ENCODE measurements at regions not wholly inside any gene's neighbourhood (a gene's known extent, or its start where the extent isn't known, plus 50 kb on each side); places are given as distances from the start of the nearest gene placed in this dataset.

DNA sequence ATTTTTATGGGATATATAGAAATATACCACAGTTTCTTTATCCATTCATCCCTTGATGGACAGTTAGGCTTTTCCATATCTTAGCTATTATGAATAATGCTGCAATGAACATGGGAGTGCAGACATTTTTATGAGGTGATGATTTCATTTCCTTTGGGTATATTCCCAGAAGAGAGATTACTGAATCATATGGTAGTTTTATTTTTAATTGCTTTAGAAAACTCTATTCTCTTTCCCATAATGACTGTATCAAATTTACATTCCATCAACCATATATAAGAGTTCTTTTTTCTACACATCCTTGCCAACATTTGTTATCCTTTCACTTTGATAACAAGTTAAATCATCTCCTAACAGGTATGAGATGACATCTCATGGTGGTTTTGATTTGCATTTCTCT is 821.6 kb downstream of the TLE1 start:
- intact Hi-C loops (cut with DNase I) = no loop called here
- DNase-seq (ENCODE audit: low spot score) = no peak

GRCh38 chr9:80866576-80867227 is 822.6 kb downstream of the TLE1 start:
- DNase-seq (ENCODE audit: low spot score) = no peak
- intact Hi-C loops (cut with DNase I) = no loop called here

GRCh38 chr9:80866121-80866520 is 823.2 kb downstream of the TLE1 start:
- DNase-seq (ENCODE audit: low spot score) = no peak
- intact Hi-C loops (cut with DNase I) = no loop called here

DNA sequence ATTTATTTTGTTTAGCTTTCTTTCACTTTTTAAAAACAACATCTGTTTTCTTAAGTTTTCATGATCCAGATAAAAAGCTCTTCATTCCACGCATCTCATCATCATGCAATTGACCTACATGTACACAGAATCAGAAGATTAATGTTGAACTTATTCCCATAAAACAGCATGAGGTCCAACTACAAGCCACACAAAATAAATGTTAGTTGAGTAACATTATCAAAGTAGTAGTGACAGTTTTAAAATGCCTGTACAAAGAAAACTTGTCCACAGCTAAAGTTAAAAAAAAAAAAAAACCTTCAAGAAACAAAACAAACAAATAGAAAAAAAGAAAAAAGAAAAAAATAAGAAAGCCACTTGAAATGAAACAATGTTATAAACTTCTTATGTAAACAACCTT is 846.3 kb downstream of the TLE1 start:
- DNase-seq (ENCODE audit: low spot score) = no peak
- intact Hi-C loops (cut with DNase I) = no loop called here

DNA sequence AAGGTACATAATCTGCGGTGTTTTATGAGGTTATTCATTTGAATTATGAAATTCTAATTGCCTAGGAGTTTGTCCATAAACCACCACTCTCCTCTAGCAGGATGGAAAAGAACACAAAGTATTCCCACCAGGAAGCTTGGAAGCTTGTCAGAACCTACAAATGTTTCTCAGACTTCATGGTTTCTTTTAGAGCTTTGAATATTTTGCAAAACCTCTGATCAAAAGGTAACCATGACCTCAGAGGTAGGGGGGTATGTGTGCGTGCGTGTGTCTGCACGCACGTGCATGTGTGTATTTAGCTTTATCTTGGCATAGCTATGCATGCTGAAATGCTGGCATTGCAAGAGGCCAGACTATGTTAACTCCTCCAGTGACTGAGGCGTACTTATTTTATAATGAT is 847.0 kb downstream of the TLE1 start:
- intact Hi-C loops (cut with DNase I) = no loop called here
- no peak for DNase-seq (ENCODE audit: low spot score)

DNA sequence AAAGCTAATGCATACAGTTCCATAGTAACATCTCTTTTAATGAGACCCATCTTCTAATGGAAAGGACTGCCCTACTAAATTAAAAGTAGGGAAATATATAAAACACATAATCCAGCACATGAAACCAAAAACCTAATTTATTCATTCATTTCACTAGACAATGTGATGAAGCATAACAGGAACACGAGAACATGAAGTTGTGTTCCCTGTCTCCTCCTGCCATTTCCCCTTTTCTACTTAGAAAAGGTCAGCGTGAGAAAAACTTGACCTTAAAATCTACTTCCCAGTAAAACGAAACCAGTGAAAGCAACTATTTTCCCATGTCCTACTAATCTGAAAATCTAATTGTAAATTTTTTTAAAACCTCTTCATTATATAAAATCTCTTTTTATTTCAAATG is 847.5 kb downstream of the TLE1 start:
- intact Hi-C loops (cut with DNase I) = no loop called here
- DNase-seq (ENCODE audit: low spot score) = no peak

DNA sequence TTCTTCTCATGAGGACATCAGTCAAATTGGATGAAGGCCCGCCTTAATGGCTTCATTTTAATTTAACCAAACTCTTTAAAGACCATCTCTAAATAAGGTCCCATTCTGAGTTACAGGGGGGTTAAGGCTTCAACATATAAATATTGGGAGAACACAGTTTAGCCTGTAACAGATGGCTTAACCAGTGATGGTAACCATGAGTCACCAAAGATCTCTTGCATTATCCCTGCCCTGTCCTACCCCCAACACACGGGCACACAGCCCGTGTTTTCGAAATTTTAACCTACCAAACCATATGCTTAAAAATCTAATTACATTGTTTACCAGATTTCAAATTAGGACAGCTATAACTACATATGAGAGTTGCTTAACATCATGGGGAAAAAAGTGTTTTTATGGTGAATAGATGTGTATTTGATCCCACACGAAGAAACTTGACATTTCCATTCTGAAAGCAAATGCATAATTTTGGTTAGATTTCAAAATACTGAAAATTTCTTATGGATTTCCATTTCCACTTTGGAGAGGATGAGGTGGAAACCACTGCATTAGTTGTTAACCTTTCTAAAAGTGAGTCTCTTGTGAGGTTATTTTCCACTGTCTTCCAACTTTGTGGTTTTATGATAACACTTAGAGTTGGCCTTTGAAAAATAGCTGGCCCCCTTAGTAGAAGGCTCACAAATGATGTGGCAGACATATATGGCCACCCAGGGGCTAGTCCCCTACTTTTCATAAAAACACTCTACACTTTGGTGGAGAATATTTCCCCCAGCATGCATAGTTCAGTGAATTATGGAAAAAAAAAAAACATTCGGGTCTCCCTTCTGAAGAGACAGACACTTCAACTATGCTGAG is 849.3 kb downstream of the TLE1 start:
- intact Hi-C loops (cut with DNase I) = no loop called here
- no peak for DNase-seq (ENCODE audit: low spot score)

DNA sequence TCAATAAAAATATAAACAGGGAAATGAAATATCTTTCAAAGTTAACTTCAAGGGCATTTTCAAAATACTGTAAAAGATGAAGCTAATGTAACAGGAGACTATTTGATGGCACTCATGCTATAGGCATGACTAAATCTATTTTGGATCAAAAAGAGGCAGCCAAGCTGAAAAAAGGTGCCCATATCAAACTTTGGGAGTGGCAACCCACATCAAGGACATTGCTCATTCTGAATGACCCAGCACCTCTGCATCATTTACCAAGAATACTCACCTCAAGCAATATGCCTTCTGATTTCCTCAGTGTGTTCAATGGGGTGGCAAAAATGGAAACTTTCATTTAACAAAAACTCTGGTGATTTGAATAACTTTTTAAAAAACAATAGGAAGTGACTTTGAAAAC is 853.3 kb downstream of the TLE1 start:
- intact Hi-C loops (cut with DNase I) = no loop called here
- no peak for DNase-seq (ENCODE audit: low spot score)

- no peak for DNase-seq (ENCODE audit: low spot score)
- intact Hi-C loops (cut with DNase I) = no loop called here
These were observed 857.6 kb downstream of the TLE1 start for GRCh38 chr9:80831751-80832150.

DNA sequence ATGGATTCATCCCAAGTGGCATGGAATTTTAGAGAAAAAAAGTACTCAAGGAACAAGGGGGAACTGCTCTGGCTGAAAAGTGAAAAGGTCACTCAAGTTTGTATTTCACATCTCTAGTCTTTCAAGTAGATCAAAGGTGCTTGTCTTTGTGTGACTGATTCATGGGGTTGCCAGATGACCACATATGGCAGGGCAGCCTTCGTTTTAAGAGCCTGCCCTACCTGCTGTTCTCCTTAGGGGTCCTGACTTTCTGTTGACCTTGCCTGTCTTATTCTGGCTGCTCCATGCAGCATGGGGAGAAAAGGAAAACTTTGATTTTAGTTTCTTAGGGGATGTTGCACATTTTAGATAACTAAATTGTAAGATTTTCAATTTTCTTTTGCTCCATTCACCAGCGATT is 877.7 kb downstream of the TLE1 start:
- no peak for DNase-seq (ENCODE audit: low spot score)
- intact Hi-C loops (cut with DNase I) = no loop called here

- intact Hi-C loops (cut with DNase I) = no loop called here
- DNase-seq (ENCODE audit: low spot score) = no peak
These were observed 878.3 kb downstream of the TLE1 start for GRCh38 chr9:80811003-80811402.

- no peak for DNase-seq (ENCODE audit: low spot score)
- intact Hi-C loops (cut with DNase I) = no loop called here
These were observed 882.7 kb downstream of the TLE1 start for GRCh38 chr9:80806671-80807070.

- intact Hi-C loops (cut with DNase I) = no loop called here
- DNase-seq (ENCODE audit: low spot score) = no peak
These were observed 884.5 kb downstream of the TLE1 start for GRCh38 chr9:80804873-80805272.

DNA sequence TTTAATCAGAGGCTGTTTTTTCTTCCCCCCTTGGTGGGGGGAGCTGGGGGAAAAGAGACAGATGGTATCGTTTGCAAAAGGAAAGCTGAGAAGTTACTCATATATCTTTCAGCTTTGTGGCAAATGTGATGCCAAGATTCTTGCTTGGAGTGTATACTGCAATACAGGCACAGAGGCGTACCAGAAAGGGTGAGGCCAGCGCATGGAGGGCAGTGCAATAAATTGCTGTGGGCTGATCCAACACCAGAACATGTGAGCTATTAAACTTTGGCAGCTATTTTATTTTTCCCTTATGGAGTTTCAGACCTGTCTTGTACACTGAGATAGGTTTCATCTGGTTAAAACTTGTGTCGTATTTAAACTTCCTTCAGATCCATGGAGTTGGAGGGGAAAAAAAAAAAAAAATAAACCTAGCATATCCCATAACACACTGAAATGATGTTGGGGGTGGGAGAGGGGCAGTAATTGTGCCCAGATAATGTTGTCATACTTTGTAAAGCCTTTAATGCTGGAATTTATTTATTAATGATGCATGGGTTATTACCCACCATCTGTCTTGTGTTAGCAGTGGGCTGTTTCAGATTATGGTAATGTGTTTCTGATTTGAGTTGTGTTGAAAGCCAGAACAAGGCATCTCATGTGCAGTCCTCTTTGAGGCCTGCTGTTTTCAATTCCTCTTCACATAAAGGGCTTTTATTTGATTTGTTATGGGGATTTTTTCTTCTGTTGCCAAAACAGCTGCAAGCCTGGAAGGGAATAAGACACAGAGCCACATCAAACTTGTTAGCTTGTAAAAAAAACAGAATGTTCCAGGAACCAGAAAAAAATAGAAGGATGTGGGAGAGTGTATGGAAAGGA is 891.3 kb downstream of the TLE1 start:
- intact Hi-C loops (cut with DNase I) = no loop called here

DNA sequence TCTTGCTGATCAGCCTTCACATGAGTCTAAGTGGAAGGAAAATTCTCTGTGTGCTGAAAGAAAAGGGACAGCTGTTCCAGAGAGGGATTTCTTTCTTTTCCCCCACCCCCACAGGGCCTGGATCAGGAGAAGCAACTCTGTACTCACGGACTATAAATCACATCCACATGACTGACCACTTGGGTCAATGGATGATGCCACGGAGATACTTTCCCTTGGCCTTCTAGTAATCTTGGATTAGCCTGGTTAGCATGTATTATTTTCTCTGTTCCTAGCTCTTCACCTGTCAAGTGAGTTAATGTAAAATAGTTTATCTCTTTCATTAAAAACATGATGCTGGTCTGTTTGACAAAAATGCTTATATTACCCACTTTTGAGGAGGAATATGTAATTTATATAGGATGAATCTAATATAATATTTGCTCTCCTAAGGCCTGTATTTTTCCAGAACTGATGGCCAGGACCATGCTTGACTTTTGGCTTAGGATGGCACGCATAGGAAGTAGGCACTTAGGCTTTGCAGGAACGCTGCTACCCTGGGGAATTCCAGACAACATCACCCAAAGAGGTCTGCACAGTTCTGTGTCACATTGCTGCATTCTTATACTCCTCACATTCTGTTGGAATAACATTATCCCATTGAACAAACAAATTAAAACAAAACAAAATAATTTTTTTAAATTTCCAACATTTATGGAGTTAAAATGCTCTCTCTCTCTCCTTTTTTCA is 892.1 kb downstream of the TLE1 start:
- intact Hi-C loops (cut with DNase I) = no loop called here
- no peak for DNase-seq (ENCODE audit: low spot score)

More for the DNA sequence above, 891.3 kb downstream of the TLE1 start:
- no peak for DNase-seq (ENCODE audit: low spot score)

DNA sequence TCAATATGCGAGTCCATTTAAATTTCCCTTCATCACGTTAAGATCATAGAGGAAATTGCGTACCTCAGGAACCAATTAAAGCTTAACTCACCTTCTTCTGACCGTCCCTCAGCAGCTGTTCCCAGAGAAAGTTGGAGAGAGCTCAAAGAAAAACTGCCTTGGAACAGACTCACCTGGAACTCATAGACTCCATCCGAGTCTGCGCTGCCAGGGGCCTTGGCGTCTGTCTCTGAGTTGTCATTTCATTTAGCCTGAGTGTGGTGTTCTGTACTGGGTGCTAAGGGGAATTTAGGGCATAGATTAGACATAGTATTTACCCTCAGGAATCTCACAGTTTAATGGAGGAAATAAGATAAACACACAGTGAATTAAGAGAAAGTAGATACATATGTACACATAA is 892.7 kb downstream of the TLE1 start:
- intact Hi-C loops (cut with DNase I) = no loop called here
- DNase-seq (ENCODE audit: low spot score) = no peak

GRCh38 chr9:80794197-80794596 is 895.1 kb downstream of the TLE1 start:
- intact Hi-C loops (cut with DNase I) = no loop called here
- no peak for DNase-seq (ENCODE audit: low spot score)

- intact Hi-C loops (cut with DNase I) = no loop called here
- no peak for DNase-seq (ENCODE audit: low spot score)
These were observed 895.6 kb downstream of the TLE1 start for GRCh38 chr9:80793706-80794105.

DNA sequence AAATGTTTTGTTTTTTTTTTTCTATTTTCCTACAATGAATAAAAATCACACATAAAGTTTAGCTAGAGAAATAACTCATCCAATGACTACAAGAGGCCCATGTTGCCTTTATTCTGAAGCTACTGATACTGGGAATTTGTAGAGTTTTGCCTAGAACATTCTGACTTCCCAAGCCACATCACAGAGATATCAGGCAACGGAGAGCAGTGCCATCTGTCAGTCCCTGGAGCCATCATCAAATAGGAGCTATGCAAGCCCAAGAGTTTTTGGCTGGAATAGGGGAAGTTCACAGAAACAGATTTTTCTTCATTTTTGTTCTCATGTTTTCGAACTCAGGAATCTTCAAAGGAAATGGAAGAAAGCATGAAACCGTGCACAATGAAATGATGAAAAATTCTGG is 896.6 kb downstream of the TLE1 start:
- intact Hi-C loops (cut with DNase I) = no loop called here
- DNase-seq (ENCODE audit: low spot score) = no peak

GRCh38 chr9:80791836-80792235 is 897.5 kb downstream of the TLE1 start:
- intact Hi-C loops (cut with DNase I) = no loop called here
- no peak for DNase-seq (ENCODE audit: low spot score)
